HG03045 (cell line): ENCODE measurements at regions not wholly inside any gene's neighbourhood (a gene's known extent, or its start where the extent isn't known, plus 50 kb on each side); places are given as distances from the start of the nearest gene placed in this dataset.

Experiments used
- ATAC-seq: cut with Tn5 transposase; IDR thresholded peaks from one replicate; pipeline ENCODE4 v1.9.1; 2021; ENCODE audit warnings: mild to moderate bottlenecking, moderate library complexity; ENCODE audit not compliant: unreplicated experiment

DNA sequence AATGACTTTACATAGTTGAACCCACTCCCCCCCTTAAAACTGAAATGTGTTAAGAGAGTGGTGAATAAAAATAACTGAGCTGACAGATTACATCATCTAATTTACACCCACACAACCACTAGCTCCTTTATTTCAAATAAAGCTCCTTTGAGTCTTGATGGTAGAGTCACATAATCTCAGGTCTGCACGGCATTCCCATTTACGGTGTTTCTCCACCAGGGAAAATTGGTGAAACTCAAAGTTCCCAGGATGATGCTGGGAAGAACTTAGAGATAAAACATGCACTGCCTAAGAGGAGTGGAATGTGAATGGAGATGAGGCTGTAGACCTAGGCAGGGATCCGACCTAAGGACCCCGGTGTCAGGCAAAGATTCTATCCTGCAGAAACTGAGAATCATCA lies 727.8 kb upstream of the ADAMTS5 start:
- ATAC-seq: no peak

DNA sequence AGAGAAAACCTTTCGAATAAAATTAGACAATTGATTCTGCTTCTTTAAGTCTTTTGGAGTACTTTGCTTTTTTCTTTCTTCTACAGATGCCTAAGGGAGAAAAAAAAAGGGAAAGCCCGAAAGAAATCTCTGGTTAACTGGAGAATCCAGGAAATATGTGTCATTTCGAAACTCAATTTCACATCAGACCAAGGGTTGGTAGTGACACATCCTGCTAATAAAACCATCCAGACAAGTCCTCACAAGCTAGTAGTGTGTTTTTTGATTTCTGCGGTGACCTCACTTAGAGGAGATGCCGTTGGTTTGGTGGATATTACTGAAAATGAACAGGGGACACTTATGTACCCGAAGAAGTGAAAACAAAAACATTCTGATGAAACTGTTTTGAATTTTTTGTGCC lies 726.5 kb upstream of the ADAMTS5 start:
- no peak for ATAC-seq

DNA sequence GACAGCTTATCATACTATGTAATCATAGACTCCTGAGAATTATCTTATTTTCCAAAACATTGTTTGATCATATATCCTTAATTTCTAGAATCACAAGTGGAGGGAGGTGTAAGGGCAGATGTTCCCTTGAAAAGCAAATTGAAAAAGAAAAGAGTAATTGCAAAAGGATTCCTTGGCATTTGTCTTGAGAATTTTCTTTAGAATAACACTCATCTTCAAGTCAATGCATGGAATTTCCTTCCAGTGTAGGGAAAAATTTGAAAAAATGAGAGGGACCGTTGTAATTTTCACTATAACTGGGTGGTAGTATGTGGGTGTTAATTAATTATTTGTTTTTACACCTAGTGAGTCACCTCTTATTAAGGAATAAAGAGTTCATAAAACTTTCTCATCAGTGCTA lies 724.6 kb upstream of the ADAMTS5 start:
- ATAC-seq: no peak

DNA sequence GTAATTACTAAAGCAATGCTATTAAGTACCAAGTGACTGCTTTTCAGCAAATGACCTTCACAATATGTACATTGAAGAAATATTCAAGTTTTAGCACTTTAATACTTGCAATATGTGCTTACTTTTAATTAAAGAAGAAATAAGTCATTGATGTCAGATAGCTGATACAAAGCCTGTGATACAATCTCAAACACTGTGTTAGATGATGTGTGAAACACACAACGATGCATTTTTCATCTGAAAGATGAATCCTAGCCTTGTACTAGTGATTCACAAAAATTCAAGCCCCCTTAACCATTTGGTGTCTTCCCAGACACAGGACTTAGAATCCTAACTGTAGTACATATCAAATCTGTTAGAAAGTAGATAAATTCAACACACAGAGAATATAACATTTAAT lies 724.1 kb upstream of the ADAMTS5 start:
- no peak for ATAC-seq

DNA sequence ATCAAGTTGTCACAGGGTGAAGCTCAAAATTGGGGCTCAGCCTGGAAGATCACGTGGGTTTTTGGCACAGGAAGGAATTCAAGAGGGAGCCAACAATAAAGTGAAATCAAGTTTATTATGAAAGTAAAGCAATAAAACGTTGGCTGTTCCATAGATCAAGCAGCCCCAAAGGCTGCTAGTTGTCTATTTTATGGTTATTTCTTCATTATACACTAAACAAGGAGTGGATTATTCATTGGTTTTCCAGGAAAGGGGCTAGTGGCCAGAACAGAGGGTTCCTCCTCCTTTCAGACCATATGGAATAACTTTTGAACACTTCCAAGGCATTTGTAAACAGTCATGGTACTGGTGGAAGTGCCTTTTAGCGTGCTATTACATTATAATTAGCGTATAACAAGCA lies 723.5 kb upstream of the ADAMTS5 start:
- ATAC-seq: no peak

DNA sequence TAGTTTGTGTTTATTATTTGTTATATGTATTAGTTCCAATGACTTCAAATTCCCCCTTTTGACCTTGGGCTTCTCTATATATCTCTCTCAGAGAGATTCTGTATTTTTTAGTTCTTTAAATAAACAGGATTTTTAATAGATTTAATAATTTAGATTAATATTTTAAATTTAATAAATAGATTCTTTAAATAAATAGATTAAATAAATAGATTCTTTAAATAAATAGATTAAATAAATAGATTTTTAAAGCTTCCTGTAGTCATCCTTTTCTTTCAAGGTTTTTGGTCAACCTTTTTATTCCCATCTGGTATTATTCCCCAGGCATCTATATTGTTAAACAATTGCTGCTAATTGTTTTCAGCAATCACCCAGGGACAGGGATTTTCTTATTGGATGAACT lies 721.9 kb upstream of the ADAMTS5 start:
- no peak for ATAC-seq

DNA sequence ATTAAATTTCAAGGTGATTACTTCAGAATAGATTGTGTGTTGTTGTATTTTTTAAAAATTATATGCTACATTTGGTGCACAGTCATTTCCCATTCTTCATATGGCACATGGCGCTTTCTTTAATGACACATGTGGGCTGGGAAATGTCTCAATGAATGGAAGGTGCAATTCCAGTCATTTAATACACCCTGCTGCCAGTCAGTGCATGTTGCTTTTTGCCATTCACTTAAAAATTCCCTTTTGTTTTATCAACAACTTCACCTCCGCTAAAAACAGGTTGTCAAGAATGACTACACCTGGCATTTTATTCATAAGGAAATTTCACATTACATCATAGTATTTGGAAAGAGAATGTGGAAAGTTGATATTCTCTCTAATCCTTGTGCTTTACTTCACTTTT lies 716.4 kb upstream of the ADAMTS5 start:
- ATAC-seq: no peak

DNA sequence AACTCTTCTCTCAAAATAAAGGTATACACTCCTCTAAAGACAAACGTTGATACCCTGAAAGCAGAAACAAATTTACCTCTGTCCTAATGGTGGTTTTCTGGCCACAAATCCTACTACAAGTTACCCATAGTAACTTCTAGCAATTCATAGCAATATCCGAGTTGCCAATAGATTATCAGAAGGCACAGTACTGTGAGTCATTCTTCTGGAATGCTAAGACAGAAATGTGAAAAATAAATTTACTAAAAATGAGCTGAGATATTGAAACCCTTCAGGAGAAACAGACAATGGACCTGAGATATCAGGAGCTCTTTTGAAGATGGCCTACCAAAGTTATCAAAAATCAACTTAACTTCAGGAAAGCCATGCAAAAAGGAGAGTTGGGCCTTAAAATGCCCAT lies 715.0 kb upstream of the ADAMTS5 start:
- ATAC-seq: no peak

DNA sequence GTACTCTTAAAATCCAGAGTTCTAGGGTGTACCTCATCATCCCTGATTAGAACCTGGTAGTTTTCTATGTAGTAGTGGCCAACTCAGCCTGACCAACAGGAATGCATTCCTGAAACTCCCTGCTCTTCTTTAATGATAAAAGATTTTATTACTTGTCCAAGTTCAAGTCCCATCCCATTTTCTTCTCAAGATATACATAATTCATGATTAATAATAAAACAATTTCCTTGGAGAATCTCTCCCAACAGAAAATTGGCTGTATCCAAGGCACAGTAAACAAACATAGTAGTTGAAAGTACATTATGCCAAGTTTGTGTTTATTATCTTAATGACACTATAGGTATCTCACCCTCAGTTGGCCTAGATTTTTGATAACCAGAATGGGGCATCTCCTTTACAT lies 714.1 kb upstream of the ADAMTS5 start:
- no peak for ATAC-seq

DNA sequence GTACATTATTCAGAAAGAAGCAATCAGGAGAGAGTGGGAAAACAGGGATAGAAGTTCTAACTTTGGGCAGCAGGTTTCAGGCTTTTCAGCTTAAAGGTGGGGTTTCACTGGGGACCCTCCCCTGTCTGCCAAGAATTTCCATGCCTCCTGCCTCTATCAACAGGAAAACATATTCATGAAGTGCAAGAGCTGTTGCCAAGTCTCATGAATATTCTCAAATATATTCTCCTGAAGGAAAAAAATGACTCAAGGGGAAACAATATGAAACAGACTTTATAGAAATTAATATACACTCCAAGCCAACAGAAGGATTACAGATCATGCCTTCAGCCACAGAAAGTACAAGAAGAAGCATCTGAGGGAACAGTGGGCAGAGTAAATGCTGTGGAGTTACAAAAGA lies 713.3 kb upstream of the ADAMTS5 start:
- no peak for ATAC-seq

DNA sequence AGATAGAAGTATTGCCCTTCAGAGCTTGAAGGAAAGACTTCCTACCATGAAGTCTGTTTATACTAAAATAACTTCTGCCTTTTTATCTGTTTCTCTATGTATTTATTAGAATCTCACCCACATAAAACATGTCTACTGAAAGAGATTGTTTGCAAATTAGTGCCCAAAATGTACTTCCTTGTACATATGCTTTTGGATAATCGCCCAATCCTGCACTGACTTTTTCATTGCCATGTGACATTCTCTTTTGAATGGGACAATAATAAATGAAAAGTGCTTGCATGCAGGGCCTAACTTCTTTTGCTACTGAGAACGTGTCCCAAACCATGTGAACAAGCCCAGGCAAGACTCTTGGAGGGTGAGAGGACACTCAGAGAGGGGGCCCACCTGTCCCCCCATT lies 711.6 kb upstream of the ADAMTS5 start:
- ATAC-seq: no peak

DNA sequence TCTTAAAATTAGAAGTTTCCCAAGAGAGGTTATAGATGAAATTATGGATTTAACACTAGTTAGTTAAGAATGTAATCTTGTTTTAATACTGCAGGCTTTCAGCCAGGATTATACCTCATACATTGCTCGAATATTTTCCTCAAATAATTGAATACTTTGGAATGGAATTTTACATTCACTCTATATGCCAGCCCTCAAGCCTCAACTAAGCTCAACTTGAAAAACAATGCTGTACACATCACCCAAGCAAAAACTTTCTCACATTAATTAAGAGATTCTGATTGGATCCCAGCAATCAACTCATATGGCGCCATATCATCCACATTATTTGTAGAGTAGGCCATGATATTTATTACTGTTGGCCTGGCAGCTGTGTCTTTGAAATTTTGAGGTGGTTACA lies 710.7 kb upstream of the ADAMTS5 start:
- ATAC-seq: no peak

DNA sequence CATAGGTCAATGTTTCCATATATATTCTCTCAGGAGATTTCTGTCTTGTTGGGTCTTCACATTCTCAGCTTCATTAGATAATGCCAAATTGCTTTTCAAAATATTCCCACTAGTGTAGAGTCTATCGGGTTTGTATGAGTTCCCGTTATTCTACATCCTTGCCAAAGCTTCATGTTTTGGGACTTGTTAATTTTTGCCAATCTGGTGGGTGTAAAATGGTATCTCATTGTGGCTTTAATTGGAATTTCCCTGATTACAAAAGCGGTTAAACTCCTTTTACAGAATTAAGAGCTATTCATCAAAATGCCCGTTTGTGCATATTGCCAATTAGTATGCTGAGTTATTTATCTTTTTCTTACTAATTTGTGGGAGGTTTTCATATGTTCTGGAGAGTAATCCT lies 708.4 kb upstream of the ADAMTS5 start:
- ATAC-seq: no peak

DNA sequence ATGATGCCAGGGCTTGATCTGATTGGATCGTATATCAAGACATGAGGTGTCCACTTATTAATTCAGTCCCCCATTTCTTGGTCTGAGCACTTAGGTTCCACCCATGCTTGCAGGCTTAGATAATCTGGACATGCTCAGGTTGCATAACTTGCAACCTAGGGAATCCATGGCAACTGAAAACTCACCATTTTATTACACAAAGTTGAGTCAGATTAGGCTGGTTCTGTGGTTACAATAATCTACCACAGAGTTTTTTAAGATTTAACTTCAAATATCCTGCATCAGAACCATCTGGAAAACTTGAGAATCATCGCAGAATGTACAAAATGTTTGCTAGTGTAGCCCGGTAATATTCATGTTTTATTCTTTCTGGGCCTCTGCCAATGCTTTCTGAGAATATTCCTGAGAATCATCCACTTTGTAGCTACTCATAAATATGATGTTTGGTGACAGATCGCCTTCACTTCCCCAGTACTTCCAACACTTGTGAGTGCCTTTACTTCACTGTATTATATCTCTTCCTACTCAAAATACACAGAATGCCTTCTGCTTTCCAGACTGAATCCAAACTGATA lies 707.2 kb upstream of the ADAMTS5 start:
- no peak for ATAC-seq

DNA sequence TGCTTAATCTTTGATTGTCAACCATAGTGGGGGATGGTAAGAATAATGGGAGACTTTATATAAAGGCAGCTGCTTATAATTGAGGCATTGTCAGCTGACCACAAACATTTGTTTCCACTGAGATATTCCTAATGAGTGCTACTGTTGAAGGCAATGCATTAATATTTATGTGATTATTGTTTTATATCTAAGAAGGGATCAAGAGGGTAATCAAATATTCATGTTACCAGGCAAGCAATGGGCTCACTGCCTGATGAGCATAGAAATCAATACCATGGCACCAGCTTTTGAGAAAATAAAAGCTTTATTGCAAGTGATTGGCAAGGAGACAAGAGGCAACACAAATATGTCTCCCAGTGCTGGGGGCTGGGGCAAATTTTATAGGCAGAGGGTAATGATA lies 706.7 kb upstream of the ADAMTS5 start:
- ATAC-seq: no peak

DNA sequence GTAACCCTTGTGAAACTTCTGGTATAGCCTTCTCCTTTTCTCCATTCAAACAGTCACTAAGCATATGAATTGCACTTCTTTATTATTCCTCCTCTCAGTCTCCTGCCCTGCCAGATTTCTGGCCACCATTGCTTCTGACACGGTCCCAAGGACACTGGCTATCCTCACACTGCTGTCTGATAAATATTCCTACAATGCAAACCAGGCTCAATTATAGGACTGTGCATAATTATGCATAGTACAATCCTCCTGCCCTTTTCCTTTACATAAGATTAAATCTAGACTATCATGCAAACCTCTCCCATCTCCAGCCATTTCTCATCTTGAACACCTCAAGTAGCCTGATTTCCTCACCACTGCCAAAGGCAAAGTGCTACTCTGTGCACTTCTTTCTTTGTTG lies 704.3 kb upstream of the ADAMTS5 start:
- no peak for ATAC-seq

DNA sequence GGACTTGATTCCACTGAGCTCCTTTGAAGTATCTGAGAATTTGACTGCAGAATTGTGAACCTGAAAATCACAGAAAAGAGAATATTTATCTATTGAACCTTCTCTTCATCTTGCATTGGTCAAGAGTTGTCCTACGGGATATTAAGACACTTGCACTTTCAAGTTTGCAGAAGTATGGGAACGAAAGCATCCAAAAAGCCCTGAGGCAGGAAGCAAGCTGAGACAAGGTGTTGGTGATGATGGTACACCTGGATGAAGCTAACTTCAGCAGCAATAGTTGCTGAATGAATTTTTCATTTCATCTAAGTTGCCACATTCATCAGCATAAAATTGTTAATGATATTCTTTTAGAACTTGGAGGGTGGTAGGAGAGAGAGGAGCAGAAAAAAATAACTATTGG lies 686.6 kb upstream of the ADAMTS5 start:
- no peak for ATAC-seq

DNA sequence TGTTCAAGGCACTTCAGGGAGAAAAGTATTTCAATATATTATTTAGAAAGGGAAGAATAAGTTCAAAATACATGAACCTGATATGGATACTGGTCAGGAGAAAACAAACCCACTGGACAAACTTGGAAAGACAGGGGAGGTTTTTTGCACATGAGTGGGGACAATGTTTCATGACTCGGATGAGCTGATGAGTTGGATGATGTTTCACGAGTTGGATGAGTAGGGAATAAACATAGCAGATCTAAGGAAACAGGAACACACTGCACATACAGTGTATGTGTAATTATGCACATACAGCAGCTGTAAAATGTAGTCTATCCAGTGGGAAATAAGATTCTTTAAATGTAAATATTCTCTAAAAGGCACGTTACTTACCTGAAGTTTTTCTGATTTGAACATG lies 682.9 kb upstream of the ADAMTS5 start:
- ATAC-seq: no peak

DNA sequence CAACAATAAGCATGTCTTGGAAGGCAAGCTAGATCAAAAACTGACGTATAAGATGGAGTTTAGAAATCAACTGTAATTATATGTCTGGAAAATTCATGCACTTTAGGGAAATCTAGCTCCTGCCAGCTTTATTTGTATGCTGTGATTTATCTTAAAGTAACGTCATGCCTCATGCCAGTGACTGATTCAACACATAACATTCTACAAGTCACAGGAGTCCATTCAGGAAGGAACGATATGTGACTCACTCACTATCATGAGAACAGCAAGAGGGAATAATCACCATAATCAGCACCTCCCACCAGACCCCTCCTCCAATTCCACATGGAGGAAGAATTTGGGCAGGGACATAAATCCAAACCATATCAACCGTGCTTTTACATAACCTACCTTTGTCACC lies 682.4 kb upstream of the ADAMTS5 start:
- ATAC-seq: no peak

DNA sequence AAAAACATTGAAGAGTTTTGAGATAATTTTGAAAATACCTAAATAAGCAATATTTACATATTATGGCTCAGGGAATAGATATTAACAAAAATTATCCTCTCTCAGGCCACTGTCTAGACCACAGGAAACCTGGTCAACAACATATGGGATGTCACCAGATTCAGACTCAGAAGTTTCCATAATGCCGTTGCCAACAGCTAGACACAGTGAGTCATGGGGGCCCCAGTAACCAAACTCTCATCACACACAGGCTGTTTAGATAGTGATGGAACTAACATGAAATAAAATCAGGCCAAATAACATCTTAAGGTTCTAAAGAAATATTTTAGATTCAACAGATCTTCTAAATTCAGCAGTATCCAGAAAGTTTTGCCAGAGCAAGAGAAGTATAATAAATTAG lies 681.7 kb upstream of the ADAMTS5 start:
- no peak for ATAC-seq

DNA sequence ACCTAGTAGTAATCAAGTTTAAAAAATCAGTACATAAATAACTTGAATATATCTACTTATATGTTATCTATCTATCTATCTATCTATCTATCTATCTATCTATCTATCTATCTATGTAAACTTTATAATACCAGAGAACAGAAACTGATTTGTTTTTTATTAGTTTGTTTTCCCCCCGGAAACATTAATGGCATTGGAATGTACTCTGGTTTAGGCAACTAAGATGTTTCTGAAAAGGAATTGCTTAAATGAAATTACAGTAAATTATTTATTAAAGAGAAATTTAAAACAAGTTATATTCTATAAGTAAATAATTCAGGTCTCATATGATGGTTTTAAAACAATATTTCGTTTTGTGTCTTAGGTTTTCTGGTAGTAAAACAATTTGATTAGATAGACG lies 681.0 kb upstream of the ADAMTS5 start:
- ATAC-seq: no peak

DNA sequence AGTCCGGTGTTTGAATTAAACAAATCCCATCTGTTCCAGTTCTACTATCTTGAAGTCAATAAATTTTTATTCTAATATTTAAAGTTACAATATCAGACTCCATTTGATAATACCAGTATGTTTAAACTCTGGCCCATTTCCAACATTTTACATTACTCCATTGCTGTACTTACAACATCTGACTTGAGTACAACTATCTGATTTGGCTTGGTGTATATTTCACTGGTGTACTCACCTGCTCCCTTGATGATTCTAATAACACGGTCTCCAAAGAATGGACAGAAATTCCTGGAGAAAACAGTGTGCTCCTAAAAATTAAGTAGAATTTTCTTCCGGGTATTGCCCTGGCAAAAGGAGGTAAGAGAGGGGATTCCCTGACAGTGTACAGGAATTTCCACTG lies 680.5 kb upstream of the ADAMTS5 start:
- ATAC-seq: no peak

DNA sequence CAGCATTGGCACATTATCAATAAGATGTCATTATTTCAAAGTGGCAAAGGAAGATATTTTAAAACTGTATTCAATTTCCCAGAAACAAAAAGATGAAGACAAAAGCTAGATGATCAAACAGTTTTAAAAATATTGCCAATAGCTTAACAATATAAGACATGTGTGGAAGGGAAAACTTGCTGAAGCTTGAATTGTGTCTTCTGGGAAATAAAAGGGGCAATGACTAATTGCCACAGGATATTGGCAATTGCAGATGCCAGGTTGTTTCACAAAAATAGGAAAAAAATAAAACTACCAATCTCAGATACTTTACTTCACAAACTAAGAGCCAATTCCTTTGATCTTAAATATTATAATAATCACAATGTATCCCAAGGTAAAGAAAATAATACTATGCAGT lies 679.8 kb upstream of the ADAMTS5 start:
- no peak for ATAC-seq

DNA sequence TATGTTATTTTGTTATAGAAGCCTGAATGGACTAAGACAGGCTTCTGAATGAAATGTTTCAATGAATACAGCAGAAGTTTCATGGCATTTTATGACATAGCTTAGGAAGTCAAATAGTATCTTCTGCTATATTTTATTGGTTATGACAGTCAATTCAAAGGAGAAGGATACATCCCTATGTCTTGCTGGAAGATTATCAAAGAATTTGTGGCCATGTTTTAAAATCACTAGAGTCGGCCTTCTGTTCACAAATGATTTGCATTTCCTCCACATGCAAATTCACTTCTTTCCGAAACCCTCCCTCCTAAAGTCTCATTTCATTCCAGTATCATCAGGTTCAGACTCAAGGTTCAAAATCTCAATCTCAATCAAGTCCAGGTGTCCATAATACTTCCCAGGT lies 679.2 kb upstream of the ADAMTS5 start:
- no peak for ATAC-seq
